Esophagus squamous epithelium (tissue), 5 donors: ENCODE measurements at regions not wholly inside any gene's neighbourhood (a gene's known extent, or its start where the extent isn't known, plus 50 kb on each side); places are given as distances from the start of the nearest gene placed in this dataset.
A peak's percentile ranks its signal among the peaks of the same experiment; 100 is the strongest.

Experiments used
- DNase-seq: peaks from one replicate; lab custom pipeline; 2025; lab: John Stamatoyannopoulos, UW
- H3K27ac ChIP-seq, 4 donors: fragments of 200-600 bp; sonication (generic); one replicate each; pipeline ENCODE4 v1.5.1; 2016 to 2019; ENCODE audit warnings: mild to moderate bottlenecking in 1 of 4
- H3K27me3 ChIP-seq, 4 donors: fragments of 200-600 bp; sonication (generic); 1 replicate in 3 of 4; 2 replicates in 1 of 4; pipeline versions ENCODE4 v1.5.1 to v1.6.0; 2017 to 2021; ENCODE audit warnings: antibody characterized with exemption in 1 of 4
- H3K36me3 ChIP-seq, 3 donors: fragments of 200-600 bp; sonication (generic); one replicate each; pipeline ENCODE4 v1.5.1; 2016 to 2019
- H3K4me1 ChIP-seq, 3 donors: fragments of 200-600 bp; sonication (generic); one replicate each; pipeline ENCODE4 v1.5.1; 2017 to 2019
- H3K4me3 ChIP-seq, 4 donors: fragments of 200-600 bp; sonication (generic); 1 replicate in 3 of 4; 2 replicates in 1 of 4; pipeline ENCODE4 v1.5.1; 2016 to 2019; ENCODE audit warnings: mild to moderate bottlenecking in 2 of 4, moderate library complexity in 1 of 4
- H3K9me3 ChIP-seq, 3 donors: fragments of 200-600 bp; sonication (generic); one replicate each; pipeline ENCODE4 v1.5.1; 2016 to 2019
- POLR2A ChIP-seq, 4 donors: fragments of 450-650 bp; IDR thresholded peaks; one replicate each; pipeline ENCODE4 v1.6.1; 2017; ENCODE audit warnings: antibody characterized with exemption in 4 of 4, mild to moderate bottlenecking in 4 of 4, moderate library complexity in 3 of 4
- WGBS, 2 donors: methylation state at CpG; one replicate each; pipeline ENCODE4 v1.1.5; 2018; 5-methylcytosine and 5-hydroxymethylcytosine counted together
- intact Hi-C: fragments of 100-400 bp; cut with DNase I; formaldehyde crosslinking; loops from one replicate; pipeline ENCODE4 v1.15.0; 2022
- TF ChIP-seq, protein P1 (sequence below), 6 experiments: fragments of 450-650 bp in 4 of 6; fragments of 200-600 bp in 2 of 6; sonication (generic) in 2 of 6; IDR thresholded peaks; one replicate each; pipeline ENCODE4 v1.5.1; 2016 to 2019; ENCODE audit warnings: antibody characterized with exemption in 6 of 6, mild to moderate bottlenecking in 4 of 6, moderate library complexity in 4 of 6
- donor health status: DM: yes; HTN: yes; CAD: no.

DNA sequence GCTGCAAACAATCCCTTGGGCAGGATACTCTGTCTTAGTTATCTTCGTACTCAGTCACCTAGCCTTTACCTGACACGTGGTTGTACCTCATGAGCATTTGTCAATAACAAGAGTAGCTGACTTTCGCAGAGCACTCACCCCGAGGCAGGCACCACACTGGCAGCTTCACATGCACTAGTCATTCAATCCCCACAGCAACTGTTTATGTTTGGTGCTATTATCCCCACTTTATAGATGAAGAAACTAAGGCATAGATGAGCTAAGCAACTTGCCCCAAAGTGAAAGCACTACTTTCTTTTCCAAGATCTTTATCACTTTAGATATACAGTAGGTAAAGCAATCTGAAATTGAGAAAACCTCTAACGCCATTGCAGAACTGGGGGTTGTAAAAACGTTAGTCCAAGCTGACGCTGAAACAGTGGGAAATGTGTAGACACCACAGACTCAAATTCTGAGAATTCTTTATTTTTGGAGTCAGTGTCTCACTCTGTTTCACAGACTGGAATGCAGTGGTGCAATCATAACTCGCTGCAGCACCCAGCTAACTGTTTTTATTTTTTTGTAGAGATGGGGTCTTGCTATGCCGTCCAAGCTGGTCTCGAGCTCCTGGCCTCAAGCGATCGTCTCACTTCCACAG, 446.0 kb downstream of the FOXO1 start:
- peak overlapping the region; percentile 57 to 86 (median 80) for H3K27ac ChIP-seq
- H3K9me3 ChIP-seq: no peaks in the 10 kb centered on the region
- TF ChIP-seq POLR2A (IDR thresholded peaks at IDR 0.05): peak in 1 of 4 donors; percentile 8
- TF ChIP-seq, protein P1, sequence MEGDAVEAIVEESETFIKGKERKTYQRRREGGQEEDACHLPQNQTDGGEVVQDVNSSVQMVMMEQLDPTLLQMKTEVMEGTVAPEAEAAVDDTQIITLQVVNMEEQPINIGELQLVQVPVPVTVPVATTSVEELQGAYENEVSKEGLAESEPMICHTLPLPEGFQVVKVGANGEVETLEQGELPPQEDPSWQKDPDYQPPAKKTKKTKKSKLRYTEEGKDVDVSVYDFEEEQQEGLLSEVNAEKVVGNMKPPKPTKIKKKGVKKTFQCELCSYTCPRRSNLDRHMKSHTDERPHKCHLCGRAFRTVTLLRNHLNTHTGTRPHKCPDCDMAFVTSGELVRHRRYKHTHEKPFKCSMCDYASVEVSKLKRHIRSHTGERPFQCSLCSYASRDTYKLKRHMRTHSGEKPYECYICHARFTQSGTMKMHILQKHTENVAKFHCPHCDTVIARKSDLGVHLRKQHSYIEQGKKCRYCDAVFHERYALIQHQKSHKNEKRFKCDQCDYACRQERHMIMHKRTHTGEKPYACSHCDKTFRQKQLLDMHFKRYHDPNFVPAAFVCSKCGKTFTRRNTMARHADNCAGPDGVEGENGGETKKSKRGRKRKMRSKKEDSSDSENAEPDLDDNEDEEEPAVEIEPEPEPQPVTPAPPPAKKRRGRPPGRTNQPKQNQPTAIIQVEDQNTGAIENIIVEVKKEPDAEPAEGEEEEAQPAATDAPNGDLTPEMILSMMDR (IDR thresholded peaks at IDR 0.05): no peak
- no peaks in the 10 kb centered on the region for H3K36me3 ChIP-seq
- H3K4me1 ChIP-seq: peaks cover 0 to 32% (median 14%) of the 10 kb centered on the region in 3 donors
- 72 to 90% methylated on average over 12 of the region's 12 CpGs for WGBS, 2 donors
- no peaks in the 10 kb centered on the region for H3K27me3 ChIP-seq
- no peak overlapping the region for H3K4me3 ChIP-seq
- intact Hi-C loops: no loop called here
- DNase-seq: no peak

- 29 to 83% methylated on average over 1 of the region's 1 CpG for WGBS, 2 donors
- Histone ChIP-seq H3K27me3 (no peaks in the 10 kb centered on the region), H3K4me3 (no peak overlapping the region), H3K9me3 (no peaks in the 10 kb centered on the region), H3K27ac (peak overlapping the region; percentile 57 to 86 (median 80)), H3K4me1 (peaks cover 0 to 32% (median 14%) of the 10 kb centered on the region in 3 donors), H3K36me3 (no peaks in the 10 kb centered on the region)
- intact Hi-C loops: no loop called here
- TF ChIP-seq POLR2A (IDR thresholded peaks at IDR 0.05): no peak
- TF ChIP-seq, protein P1 (IDR thresholded peaks at IDR 0.05): no peak
- DNase-seq: no peak
These were observed 445.3 kb downstream of the FOXO1 start for GRCh38 chr13:40221131-40221459.

GRCh38 chr13:40221460-40222201, 444.8 kb downstream of the FOXO1 start:
- intact Hi-C loops: no loop called here
- TF ChIP-seq POLR2A (IDR thresholded peaks at IDR 0.05): no peak
- TF ChIP-seq, protein P1 (IDR thresholded peaks at IDR 0.05): no peak
- Histone ChIP-seq H3K36me3 (no peaks in the 10 kb centered on the region), H3K27ac (peak overlapping the region; percentile 57 to 86 (median 80)), H3K9me3 (no peaks in the 10 kb centered on the region), H3K4me1 (peaks cover 0 to 32% (median 14%) of the 10 kb centered on the region in 3 donors), H3K27me3 (no peaks in the 10 kb centered on the region), H3K4me3 (no peak overlapping the region)
- 44 to 59% methylated on average over 10 of the region's 10 CpGs for WGBS, 2 donors
- no peak for DNase-seq

- no peaks in the 10 kb centered on the region for H3K36me3 ChIP-seq
- intact Hi-C loops: no loop called here
- peaks cover 0 to 32% (median 14%) of the 10 kb centered on the region in 3 donors for H3K4me1 ChIP-seq
- no peaks in the 10 kb centered on the region for H3K27me3 ChIP-seq
- WGBS, 2 donors: 83 to 85% methylated on average over 3 of the region's 3 CpGs
- H3K4me3 ChIP-seq: no peak overlapping the region
- no peaks in the 10 kb centered on the region for H3K9me3 ChIP-seq
- no peak for DNase-seq
- H3K27ac ChIP-seq: no peak overlapping the region
- TF ChIP-seq, protein P1 (IDR thresholded peaks at IDR 0.05): no peak
- no peak for TF ChIP-seq POLR2A (IDR thresholded peaks at IDR 0.05)
These were observed 442.9 kb downstream of the FOXO1 start for GRCh38 chr13:40223585-40223984.

GRCh38 chr13:40228496-40228895, 437.9 kb downstream of the FOXO1 start:
- H3K36me3 ChIP-seq: no peaks in the 10 kb centered on the region
- H3K27ac ChIP-seq: peak overlapping the region in 3 of 4 donors; percentile 27 to 87 (median 86)
- peaks cover 0 to 23% (median 4%) of the 10 kb centered on the region in 3 donors for H3K4me1 ChIP-seq
- H3K4me3 ChIP-seq: no peak overlapping the region
- no peaks in the 10 kb centered on the region for H3K27me3 ChIP-seq
- no peak for TF ChIP-seq POLR2A (IDR thresholded peaks at IDR 0.05)
- TF ChIP-seq, protein P1 (IDR thresholded peaks at IDR 0.05): no peak
- DNase-seq: no peak
- H3K9me3 ChIP-seq: no peaks in the 10 kb centered on the region
- intact Hi-C loops: no loop called here
- 64 to 75% methylated on average over 4 of the region's 4 CpGs for WGBS, 2 donors
